GM19324 (cell line): ENCODE measurements at regions not wholly inside any gene's neighbourhood (a gene's known extent, or its start where the extent isn't known, plus 50 kb on each side); places are given as distances from the start of the nearest gene placed in this dataset.

ENCODE experiments used
- ATAC-seq: cut with Tn5 transposase; IDR thresholded peaks from one replicate; pipeline ENCODE4 v1.9.1; 2021; ENCODE audit warnings: mild to moderate bottlenecking, moderate library complexity; ENCODE audit not compliant: unreplicated experiment, low FRiP score

DNA sequence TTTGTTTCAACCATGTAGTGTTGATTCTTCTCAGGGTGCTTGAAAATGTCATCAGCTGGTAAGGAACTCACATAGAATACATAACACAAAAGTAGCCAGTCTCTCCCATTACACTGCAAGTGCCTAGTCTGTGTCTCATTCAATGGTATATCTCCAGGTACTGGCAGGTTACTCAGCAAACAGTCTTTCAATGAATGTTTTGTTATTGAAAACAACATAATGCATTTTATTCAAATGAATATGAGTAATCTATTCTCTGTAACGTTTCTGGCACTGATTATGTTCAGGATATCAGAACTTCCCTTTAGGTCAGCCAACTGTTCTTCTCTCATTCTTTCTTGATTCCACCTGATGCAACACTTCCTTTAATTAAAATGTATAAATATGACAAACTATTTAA, 68.0 kb upstream of the SLITRK1 start:
- ATAC-seq: no peak

GRCh38 chr13:83943530-83944279, 61.4 kb upstream of the SLITRK1 start:
- no peak for ATAC-seq

- no peak for ATAC-seq
Observed at GRCh38 chr13:83941701-83942335, 59.5 kb upstream of the SLITRK1 start.

DNA sequence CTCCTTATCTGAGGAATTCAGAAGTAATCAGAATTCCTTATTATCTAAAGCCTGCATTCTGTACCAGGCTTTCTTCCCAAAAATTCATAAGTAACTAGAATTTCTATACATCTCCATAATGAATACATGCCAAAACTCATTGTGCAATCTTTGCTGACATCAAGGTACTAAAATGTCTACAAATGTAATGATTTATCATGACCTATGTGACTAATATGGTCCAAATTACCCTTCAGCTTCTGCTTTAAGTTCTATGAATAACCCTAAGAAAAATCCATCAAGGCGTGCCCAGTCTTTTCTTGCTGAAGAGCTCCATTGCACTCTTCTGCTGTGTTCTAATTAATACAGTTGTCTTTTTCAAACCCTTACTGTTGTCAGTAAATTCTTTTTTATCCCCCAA, 58.5 kb upstream of the SLITRK1 start:
- ATAC-seq: no peak

DNA sequence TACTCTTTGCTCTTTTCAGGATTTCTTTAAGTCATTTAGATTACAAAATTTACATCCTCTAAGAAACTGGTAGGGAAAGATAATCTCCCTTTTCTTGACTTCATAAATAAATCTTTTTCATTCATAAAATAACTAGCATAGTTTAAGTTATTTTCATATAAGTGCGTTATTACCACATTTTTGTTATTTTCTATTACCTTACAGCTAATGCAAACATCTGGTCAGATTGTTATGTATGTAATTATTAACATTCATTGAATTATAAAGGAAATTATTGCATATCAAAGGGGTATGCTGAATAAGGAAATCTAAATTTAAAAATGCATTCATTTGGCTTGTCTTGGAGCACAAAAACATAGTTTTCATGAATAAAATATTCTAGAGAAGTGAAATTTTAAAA, 55.3 kb upstream of the SLITRK1 start:
- no peak for ATAC-seq

- ATAC-seq: no peak
Observed at GRCh38 chr13:83935566-83935965, 53.3 kb upstream of the SLITRK1 start.
